GM10266 (cell line): ENCODE measurements at regions not wholly inside any gene's neighbourhood (a gene's known extent, or its start where the extent isn't known, plus 50 kb on each side); places are given as distances from the start of the nearest gene placed in this dataset.

Source experiments
- DNase-seq: peaks from one replicate; pipeline ENCODE4 v3.0.0; 2012; ENCODE audit errors: extremely low spot score
- CTCF ChIP-seq: IDR thresholded peaks from 2 replicates; pipeline ENCODE4 v1.5.1; 2012; ENCODE audit warnings: mild to moderate bottlenecking, low read depth; ENCODE audit not compliant: control insufficient read depth, insufficient read depth; ENCODE audit errors: missing control alignments

GRCh38 chr3:168272343-168272985, 176.7 kb upstream of the GOLIM4 start:
- TF ChIP-seq CTCF: no peak
- DNase-seq: no peak

GRCh38 chr3:168271932-168272331, 176.2 kb upstream of the GOLIM4 start:
- no peak for TF ChIP-seq CTCF
- DNase-seq: no peak

GRCh38 chr3:168269001-168269400, 173.3 kb upstream of the GOLIM4 start:
- TF ChIP-seq CTCF: no peak
- no peak for DNase-seq

- TF ChIP-seq CTCF: no peak
- DNase-seq: no peak
Measured at GRCh38 chr3:168267179-168267578, 171.5 kb upstream of the GOLIM4 start.

GRCh38 chr3:168266335-168266734, 170.6 kb upstream of the GOLIM4 start:
- no peak for TF ChIP-seq CTCF
- no peak for DNase-seq

GRCh38 chr3:168262887-168263286, 167.2 kb upstream of the GOLIM4 start:
- DNase-seq: no peak
- no peak for TF ChIP-seq CTCF

- TF ChIP-seq CTCF: no peak
- DNase-seq: no peak
Measured at GRCh38 chr3:168260859-168261258, 165.1 kb upstream of the GOLIM4 start.
